SHP77 treated with DMSO at 0.1 percent for 48 hours (cell line): ENCODE measurements at regions not wholly inside any gene's neighbourhood (a gene's known extent, or its start where the extent isn't known, plus 50 kb on each side); places are given as distances from the start of the nearest gene placed in this dataset.
"Not testable (repeated sequence)": the region's sequence is repeated elsewhere in the genome, so short reads cannot be mapped to it uniquely, and the experiment has no call there.

ENCODE experiments used
- DNase-seq: peaks from one replicate; lab custom pipeline; 2025; lab: John Stamatoyannopoulos, UW

DNA sequence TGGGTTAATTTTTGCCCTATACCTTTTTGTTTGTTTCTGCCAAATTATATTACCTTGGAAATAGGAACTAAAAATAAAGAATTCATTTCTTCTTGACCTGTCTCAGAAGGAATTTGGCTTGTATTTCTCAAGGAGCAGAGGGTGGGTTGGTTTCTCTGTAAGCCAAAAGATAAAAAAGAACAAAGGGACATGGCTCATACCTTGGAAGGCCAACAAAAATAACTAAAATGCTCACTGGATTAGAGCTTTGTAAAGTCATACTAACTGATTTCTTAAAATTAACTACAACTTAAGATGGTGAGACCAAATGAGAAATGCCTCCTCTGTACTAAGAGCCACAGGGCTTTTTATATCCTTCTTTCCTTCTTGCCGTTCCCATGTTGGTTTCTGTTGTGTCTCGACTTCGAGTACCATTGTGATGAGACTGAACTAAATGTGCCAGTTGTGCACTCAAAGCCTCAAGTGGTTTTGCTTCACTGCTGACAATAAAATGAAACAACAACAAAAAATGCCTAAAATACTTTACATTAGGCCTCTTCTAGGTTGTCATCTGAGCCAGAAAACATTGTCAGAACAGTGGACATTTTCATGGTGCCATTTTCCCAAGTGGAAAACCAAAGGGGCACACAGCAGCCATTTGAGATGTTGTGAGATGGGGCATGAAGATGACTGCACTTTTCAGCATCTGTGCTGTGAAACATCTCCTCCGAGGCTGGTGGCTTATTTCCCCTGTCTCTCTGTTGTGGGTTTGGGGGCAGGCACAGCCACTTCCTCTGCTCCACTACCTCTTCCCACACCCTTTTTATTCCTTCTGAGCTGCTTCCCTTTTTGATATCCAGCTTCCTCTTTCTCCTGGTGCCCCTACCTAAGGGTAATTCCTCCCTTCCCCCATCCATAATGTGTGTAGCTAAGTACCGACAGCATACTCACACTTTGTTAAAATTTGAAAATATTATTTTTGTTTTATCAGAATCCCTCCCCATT lies 51.8 kb upstream of the AGR3 start:
- no peak for DNase-seq

DNA sequence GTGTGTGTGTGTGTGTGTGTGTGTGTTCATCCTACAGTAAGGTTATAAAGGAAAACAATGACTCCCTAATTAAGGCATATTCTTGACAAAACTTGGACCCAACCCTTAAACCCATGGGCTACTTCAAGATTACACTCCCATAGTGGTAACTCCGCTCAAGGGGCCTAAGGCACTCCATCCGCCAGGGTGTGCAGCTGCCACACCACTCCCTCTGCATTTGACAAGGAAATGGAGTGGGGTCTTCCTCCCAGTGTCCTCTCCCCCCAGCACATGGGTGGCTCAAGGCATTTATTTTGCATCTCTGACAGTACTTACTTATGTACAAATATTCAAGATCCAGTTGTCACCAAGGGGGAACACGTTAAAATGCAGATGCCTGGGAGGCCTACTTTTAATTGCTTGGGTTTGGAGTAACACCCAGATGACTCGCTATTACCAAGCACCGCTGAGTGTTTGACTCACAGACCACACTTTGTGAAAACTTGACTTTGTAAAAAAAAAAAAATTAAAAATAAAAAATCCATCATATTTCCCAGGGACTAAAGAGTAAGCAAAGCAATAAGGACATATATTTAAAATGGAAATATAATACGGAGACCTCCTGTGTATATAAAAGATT lies 53.0 kb upstream of the AGR3 start:
- DNase-seq = no peak

DNA sequence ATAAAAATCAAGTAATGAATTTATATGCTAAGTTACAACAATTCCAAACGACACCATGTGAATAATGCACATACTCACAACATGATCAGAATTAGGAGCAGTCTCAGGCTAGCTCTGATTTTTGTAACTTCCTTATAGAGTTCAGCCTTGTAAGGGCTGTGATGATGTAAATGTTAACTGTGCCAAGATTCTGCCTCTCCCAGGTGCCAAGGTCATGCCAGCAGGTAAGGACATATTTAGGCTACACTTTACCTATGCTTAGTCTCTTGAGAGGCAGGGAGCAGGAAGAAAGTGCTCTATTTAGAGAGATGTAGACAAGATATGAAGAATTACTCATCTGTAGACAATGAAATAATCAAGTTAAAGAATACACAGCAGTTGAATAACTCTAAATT lies 53.6 kb upstream of the AGR3 start:
- DNase-seq = no peak

DNA sequence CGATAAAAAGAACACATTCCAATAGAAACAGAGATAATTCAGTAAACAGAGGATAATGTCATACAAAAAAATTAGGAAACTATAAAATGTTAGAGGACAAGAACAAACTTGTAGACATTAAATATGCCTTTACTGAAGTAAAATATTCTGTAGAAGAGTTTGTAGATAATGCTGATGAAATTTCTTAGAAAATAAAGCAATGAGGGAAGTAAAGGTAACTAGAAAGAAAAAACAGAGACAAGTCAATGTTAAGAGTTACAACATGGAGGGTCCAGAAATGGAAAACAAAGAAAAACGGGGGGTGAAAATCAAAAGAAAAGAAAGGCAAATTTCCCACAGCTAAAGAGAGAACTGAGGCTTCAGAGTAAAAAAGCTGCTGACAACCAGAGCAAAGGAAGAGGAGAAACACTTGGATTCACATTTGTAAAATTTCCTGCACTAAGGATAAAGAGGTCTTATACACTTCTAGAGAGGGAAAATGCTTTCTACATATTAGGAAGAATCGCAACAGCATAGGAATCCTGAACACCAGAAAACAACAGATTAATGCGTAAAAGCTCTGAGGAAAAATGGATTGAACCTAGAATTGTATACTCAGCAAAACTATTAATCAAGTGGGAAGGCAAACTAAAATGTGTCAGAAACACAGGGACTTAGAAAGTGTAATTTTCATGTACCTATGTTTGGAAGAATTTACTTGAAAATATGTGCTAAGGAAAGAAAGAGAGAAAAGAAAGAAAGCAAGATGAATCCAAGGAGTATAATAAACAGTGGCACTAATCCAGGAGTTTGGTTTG lies 55.0 kb upstream of the AGR3 start:
- no peak for DNase-seq

DNA sequence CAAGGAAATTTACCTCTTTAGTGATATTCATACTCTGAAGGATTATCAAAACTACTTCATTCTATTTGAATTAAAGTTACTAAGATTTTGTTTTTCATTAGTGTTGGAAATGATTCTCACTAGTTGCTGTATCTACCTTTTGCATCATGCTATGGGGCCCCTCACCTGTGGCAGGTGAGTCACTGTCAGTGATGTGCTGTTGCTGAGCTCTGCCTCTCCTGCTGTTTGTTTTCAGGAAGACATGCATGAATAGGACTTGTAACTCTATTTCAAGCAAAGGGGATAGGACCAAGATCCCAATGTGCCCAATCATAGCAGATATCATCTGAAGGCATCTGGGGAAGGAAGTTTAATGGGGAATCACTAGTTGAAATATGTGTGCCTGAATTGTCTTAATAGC lies 57.4 kb upstream of the AGR3 start:
- no peak for DNase-seq

DNA sequence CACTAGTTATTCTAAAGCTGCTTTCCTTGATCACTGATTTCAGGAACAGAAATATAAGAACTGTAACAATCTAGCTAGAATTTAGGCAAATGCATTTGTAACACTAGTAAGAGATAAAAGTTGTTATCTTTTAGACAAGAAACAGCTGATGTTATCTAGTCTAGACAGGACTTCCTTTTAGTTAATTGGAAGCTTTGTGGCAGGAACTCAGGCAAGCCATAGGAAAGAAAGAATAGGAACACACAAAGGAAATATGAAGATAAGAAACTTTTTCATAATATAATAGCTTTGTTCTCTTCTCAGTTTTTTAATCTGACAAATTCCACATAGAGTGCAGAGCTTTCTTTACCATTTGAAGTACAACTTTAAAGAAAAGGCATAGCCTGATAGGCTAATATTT lies 59.0 kb upstream of the AGR3 start:
- no peak for DNase-seq

DNA sequence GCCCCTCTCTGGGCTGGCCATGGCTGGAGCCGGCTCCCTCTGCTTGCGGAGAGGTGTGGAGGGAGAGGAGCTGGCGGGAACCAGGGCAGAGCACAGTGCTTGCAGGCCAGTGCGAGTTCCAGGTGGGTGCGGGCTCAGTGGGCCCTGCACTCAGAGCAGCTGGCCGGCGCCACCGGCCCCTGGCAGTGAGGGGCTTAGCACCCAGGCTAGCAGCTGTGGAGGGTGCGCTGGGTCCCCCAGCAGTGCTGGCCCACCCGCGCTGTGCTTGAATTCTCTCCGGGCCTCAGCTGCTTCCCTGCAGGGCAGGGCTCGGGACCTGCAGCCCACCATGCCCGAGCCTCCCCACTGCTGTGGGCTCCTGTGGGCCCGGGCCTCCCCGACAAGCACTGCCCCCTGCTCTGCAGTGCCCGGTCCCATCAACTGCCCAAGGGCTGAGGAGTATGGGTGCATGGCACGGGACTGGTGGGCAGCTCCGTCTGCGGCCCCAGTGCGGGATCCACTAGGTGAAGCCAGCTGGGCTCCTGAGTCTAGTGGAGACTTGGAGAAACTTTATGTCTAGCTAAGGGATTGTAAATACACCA lies 61.2 kb upstream of the AGR3 start:
- no peak for DNase-seq

DNA sequence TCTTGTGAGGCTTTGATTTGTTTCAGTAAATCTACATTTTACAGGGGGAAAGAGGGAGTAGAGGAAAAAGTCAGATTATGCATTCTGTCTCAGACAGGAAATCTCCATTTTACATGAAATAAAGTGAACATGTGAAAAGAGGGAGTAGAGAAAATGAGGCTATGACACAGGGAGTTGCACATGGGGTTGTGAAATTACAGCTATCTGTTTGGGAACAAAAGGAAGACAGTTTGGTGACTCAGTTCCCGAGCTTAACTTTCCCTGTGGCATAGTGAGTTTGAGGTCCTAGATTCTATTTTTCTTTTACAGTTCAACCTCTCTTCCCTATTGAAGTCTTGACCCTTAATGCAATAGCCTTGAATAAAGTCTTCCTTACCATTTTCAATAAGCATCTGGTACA lies 63.2 kb upstream of the AGR3 start:
- DNase-seq = no peak

DNA sequence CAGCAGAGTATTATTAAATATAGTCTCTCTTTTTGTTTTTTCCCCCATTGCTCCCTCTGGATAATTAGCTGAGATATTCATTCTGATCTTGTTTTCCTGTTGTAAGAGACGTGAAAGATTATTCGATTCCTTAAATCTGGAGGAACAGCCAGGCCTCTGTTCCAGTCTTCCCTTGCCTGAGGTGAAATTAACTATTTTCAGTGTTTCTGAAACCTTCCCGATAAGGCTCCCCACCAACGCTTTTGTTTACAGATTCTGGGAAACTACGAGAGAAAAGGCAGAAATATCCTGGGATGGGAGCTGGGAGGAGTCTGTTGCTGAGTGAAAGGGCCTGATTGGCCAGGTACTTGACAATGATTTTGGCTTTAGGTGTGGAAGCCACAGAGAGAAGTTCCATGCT lies 63.6 kb upstream of the AGR3 start:
- no peak for DNase-seq

DNA sequence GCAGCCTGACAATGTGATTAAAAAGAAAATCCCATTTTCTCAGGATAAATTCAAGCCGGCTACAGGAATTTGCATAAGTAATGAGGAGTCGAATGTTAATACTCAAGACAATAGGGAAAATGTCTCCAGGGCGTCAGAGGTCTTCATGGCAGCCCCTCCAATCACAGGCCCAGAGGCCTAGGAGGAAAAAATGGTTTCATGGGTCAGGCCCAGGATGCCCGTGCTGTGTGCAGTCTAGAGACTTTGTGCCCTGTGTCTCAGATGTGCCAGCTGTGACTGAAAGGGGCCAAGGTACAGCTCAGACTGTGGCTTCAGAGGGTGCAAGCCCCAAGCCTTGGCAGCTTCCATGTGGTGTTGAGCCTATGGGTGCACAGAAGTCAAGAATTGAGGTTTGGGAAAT lies 66.3 kb upstream of the AGR3 start:
- not testable (repeated sequence) for DNase-seq

DNA sequence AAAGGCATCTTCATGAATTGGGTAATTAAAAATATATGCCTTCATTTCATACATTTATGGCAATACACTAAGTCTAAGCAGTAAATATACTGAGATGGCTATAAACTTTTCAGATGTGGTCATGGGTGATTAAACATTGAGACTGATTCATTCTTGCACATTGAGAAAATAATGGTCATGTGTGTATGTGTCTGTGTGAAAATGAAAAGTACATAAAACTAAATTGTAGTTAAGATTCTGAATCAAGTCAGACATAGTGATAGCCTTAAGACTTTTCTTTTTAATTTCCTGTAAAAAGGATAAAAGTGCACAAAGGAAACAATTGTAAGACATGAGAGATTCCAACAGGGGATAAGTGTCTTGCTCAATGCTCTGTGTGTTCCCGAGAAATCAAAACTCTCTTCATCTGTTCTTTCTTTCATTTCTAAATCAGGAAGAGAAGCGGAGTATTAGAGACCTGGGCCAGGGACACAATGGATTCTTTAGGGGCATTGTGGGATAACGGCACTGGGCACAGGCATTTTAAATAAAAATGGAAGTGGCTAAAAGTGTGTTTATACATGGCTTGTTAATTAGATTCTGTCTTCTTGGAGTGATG lies 69.8 kb upstream of the AGR3 start:
- no peak for DNase-seq

DNA sequence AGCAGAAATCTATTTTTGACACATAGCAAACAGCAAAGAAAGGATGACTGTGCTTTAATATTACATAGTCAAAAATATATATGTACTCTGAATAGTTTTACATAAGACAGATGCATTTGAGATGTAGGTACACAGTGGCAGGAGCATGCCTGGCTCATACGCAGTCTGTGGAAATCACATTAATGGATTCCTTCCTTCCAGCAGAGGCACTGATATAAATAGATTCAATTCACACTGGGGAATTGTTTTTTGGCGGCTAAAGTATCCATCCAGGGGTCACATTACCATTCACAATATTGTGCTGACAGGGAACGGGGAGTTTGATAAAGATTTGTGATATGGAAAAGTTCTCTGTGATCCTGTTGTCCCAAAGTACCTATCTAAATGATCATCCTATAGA lies 72.5 kb upstream of the AGR3 start:
- no peak for DNase-seq

DNA sequence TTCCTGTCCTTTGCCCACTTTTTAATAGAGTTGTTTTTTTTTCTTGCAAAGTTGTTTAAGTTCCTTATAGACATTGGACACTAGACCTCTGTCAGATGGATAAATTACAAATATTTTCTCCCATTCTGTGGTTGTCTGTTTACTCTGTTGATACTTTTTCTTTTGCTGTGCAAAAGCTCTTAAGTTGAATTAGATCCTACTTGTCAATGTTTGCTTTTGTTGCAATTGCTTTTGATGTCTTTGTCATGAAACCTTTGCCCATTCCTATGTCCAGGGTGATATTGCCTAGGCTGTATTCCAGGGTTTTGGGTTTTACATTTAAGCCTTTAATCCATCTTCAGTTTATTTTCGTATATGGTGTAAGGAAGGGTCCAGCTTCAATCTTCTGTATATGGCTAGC lies 76.9 kb upstream of the AGR3 start:
- no peak for DNase-seq

DNA sequence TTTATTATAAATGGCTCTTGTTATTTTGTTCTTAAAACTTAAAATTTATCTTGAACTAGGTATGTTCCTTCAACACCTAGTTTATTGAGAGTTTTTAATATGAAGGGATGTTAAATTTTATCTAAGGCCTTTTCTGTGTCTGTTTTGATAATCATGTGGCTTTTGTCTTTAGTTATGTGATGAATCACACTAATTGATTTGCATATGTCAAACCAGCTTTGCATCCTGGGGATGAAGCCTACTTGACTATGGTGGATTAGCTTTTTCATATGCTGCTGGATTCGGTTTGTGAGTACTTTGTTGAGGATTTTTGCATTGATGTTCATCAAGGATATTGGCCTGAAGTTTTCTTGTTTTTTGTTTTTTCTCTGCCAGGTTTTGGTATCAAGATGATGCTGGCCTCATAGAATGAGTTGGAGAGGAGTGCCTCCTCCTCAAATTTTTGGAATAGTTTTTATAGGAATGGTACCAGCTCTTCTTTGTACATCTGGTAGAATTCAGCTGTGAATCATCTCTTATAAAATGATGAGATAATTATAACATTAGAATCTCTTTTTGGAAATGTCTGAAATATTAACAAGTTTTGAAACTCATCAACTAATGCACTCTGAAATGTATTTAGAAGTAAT lies 78.7 kb upstream of the AGR3 start:
- DNase-seq = no peak

DNA sequence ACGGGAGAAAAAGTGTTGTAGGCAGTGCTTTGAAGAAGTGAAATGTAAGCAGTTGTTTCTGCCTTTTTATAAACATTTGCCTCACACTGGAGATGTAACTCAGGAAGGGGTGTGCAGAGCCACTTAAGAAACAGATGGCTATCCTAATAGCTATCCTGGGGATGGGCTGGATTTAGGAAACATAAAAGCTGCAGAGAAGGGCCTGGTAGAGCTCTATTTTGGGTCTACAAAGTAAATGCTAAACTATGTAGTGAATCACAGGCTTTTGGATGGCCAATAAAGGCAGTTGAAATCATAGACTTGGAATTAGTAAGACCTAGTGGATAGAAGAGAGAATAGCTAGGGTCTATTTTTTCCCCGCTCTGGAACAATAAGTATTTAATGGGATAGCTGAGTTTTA lies 79.9 kb upstream of the AGR3 start:
- no peak for DNase-seq

DNA sequence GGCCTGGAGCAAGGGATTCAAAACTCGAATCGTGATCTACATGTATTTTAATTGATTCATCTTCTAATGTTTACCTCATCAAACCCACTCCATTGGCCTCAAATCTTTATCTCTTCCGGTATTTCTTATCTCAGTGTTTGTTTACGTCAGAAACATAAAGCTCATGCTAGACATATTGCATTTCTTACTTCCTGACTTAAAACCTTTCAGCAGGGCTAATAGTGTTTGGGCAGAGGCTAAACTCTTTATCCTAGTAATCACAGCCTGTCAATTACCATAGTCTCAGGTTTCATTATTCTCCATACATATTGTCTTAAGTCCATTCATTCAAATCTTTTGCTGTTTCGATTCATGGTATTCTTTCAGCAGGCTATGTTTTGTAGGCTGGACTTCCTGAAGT lies 81.3 kb upstream of the AGR3 start:
- no peak for DNase-seq

DNA sequence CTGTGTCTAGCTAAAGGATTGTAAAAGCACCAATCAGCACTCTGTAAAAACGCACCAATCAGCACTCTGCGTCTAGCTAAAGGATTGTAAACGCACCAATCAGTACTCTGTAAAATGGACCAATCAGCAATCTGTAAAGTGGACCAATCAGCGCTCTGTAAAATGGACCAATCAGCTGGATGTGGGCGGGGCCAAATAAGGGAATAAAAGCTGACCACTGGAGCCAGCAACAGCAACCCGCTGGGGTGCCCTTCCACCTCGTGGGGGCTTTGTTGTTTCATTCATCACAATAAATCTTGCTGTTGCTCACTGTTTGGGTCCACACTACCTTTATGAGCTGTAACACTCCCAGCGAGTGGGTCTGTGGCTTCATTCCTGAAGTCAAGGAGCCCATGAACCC lies 83.9 kb upstream of the AGR3 start:
- not testable (repeated sequence) for DNase-seq

DNA sequence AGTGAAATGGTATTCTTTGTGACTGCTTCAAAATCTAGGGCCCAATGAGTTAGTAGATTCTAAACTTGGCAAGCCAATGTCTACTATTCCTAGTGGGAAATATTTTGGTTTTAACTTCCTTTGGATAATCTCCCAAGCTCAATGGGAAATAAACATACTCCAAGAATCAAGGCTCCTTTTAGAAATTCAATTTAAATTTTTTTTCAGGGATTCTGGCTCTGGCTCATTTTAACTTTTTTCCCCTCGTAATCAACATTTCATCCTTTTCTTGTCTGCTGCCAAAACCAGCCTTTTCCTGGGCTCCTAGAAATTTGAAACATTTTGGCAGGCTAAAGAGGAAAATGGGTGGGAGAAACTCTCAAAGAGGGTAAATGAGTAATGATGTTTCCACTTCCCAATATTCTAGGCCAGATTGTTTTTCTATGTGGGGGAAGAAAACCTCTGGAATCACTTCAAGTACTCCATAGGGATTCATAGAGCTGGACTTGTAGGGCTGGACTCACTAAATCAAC lies 85.6 kb upstream of the AGR3 start:
- no peak for DNase-seq

DNA sequence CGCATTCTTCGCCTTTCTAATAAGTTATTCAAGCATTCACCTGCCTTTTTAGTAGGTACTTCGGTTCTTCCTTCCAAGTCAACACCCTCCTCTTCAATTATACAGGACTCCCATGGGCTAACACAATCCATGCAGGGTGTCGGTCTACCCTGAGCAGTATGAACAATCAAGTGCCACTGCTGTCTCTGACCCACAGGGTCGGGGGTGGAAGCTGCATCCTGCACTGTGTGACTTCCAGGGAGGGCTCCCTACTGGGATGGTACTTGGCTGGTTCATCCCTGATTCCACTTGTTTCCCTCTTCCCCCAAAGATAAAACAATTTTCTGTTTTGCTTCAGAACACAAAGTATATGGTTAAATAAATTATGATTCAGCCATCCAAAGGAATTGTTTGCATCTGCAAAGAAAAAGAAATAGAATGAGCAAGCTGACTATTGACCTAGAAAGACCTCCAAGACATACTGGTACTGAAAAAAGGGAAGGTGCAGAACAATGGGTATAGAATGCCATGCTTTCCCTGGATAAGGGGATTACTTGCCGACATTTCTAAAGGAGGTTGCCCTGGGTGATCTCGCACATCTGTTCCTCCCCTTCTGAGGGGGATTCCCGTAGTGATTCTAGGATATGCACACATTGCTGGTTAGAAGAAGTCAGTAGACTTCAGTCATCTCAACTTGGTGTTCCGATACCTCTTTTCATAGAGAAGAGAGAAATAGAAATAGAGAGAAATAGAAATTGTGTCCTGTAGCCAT lies 89.1 kb upstream of the AGR3 start:
- no peak for DNase-seq

DNA sequence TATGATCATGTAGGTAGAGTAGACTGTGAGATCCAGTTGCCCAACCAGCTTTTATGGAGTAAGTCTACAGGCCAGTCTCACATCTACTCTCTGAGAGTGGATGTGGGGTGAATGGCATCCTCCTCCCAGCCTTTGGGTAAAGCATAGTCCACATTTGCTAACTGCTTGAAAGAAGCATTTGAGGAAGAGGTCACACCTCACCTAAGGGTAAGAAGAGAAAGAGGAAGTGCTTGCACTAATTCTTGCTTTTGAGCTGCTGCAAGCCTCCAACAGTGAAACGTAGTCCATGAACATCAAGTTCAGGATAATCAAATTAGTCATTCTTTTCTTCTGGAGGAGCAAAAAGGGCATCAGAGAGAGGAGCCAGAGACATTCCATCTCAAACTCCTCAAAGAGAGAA lies 93.9 kb upstream of the AGR3 start:
- DNase-seq = no peak
